IMR-90 (cell line): ENCODE measurements at regions not wholly inside any gene's neighbourhood (a gene's known extent, or its start where the extent isn't known, plus 50 kb on each side); places are given as distances from the start of the nearest gene placed in this dataset.

Experiments
- ATAC-seq: fragments of 200-7000 bp; cut with Tn5 transposase; 2 replicates; pipeline ENCODE4 v1.9.1; 2020; ENCODE audit warnings: low read depth, mild to moderate bottlenecking, moderate library complexity
- BruUV-seq: library from RNA; stranded (reverse); fragments of 400-500 nt; replicated peaks from 2 replicates; lab custom pipeline; 2021; lab: Mats Ljungman, UMichigan
- CTCF ChIA-PET: fragments of 300-600 bp; formaldehyde crosslinking; extraction: SDS; loops from one replicate; lab custom pipeline; 2021; ENCODE audit warnings: antibody characterized with exemption; lab: Yijun Ruan, JAX
- POLR2A ChIA-PET: fragments of 300-600 bp; sonication (Branson Sonifier 250); formaldehyde crosslinking; loops from one replicate; lab custom pipeline; 2022; ENCODE audit warnings: antibody characterized with exemption; ENCODE audit not compliant: unreplicated experiment; lab: Charles Lee
- DNase-seq: peaks from one replicate; pipeline ENCODE4 v3.0.0; 2013
- H2AFZ ChIP-seq: replicated peaks from 2 replicates; pipeline ENCODE3; 2013; ENCODE audit warnings: low read length, mild to moderate bottlenecking; ENCODE audit not compliant: poor library complexity
- H2AK5ac ChIP-seq: 2 replicates; pipeline ENCODE4 v1.6.1; 2013; ENCODE audit warnings: low read depth, low read length, inconsistent platforms
- H2AK9ac ChIP-seq: replicated peaks from 2 replicates; pipeline ENCODE3; 2013; ENCODE audit warnings: mild to moderate bottlenecking, low read depth, low read length, moderate library complexity; ENCODE audit not compliant: poor library complexity
- H2BK120ac ChIP-seq: 2 replicates; pipeline ENCODE4 v1.6.1; 2013; ENCODE audit warnings: low read depth, low read length, inconsistent platforms
- H2BK15ac ChIP-seq: 3 replicates; pipeline ENCODE4 v1.6.1; 2013; ENCODE audit warnings: low read depth, low read length, inconsistent platforms
- H2BK20ac ChIP-seq: 2 replicates; pipeline ENCODE4 v1.6.1; 2013; ENCODE audit warnings: low read depth, mild to moderate bottlenecking, inconsistent platforms, low read length, moderate library complexity
- H2BK5ac ChIP-seq: 2 replicates; pipeline ENCODE4 v1.6.1; 2013; ENCODE audit warnings: mild to moderate bottlenecking, low read depth, low read length, inconsistent platforms; ENCODE audit not compliant: poor library complexity, severe bottlenecking
- H3K14ac ChIP-seq: replicated peaks from 2 replicates; pipeline ENCODE4 v1.6.1; 2013; ENCODE audit warnings: low read depth, low read length, inconsistent platforms
- H3K18ac ChIP-seq: 2 replicates; pipeline ENCODE4 v1.6.1; 2013; ENCODE audit warnings: low read depth, low read length, control low read depth
- H3K23ac ChIP-seq: 2 replicates; pipeline ENCODE4 v1.6.1; 2013; ENCODE audit warnings: low read depth, low read length, inconsistent platforms
- H3K27ac ChIP-seq: 2 replicates; pipeline ENCODE4 v1.5.1; 2013; ENCODE audit warnings: mild to moderate bottlenecking, control low read depth, low read length; ENCODE audit not compliant: insufficient read depth
- H3K27me3 ChIP-seq: 2 replicates; pipeline ENCODE4 v1.6.1; 2013; ENCODE audit warnings: low read length; ENCODE audit not compliant: control insufficient read depth, insufficient read depth
- H3K36me3 ChIP-seq: 2 replicates; pipeline ENCODE4 v1.6.1; 2013; ENCODE audit warnings: low read length, mixed read lengths; ENCODE audit not compliant: control insufficient read depth, insufficient read depth
- H3K4ac ChIP-seq: 2 replicates; pipeline ENCODE4 v1.6.1; 2013; ENCODE audit warnings: low read depth, low read length, inconsistent platforms
- H3K4me1 ChIP-seq: 2 replicates; pipeline ENCODE4 v1.6.1; 2013; ENCODE audit warnings: low read length, mixed read lengths; ENCODE audit not compliant: control insufficient read depth, insufficient read depth
- H3K4me2 ChIP-seq: 2 replicates; pipeline ENCODE4 v1.6.1; 2013; ENCODE audit warnings: low read depth, mild to moderate bottlenecking, control low read depth, low read length, moderate library complexity
- H3K4me3 ChIP-seq: 2 replicates; pipeline ENCODE4 v1.5.1; 2013; ENCODE audit warnings: low read depth, mild to moderate bottlenecking, control low read depth, low read length, moderate library complexity; ENCODE audit not compliant: insufficient read depth
- H3K56ac ChIP-seq: 2 replicates; pipeline ENCODE4 v1.6.1; 2013; ENCODE audit warnings: low read length, inconsistent platforms; ENCODE audit not compliant: insufficient read depth; ENCODE audit errors: extremely low read depth
- H3K79me1 ChIP-seq, 2 experiments: 2 replicates each; pipeline ENCODE4 v1.6.1; 2013; ENCODE audit warnings: low read length in 2 of 2, inconsistent platforms in 1 of 2, low read depth in 1 of 2
- H3K9ac ChIP-seq: 2 replicates; pipeline ENCODE4 v1.6.1; 2013; ENCODE audit warnings: low read depth, low read length, control low read depth
- H3K9me1 ChIP-seq: 2 replicates; pipeline ENCODE4 v1.6.1; 2013; ENCODE audit warnings: low read length, inconsistent platforms; ENCODE audit not compliant: insufficient read depth
- H3K9me3 ChIP-seq: 2 replicates; pipeline ENCODE4 v1.6.1; 2013; ENCODE audit warnings: low read length; ENCODE audit not compliant: control insufficient read depth, insufficient read depth
- H4K20me1 ChIP-seq: 2 replicates; pipeline ENCODE4 v1.6.1; 2013; ENCODE audit warnings: low read length, inconsistent platforms; ENCODE audit not compliant: insufficient read depth
- H4K5ac ChIP-seq: 2 replicates; pipeline ENCODE4 v1.6.1; 2013; ENCODE audit warnings: mild to moderate bottlenecking, low read depth, low read length, control low read depth
- H4K8ac ChIP-seq, 2 experiments: 2 replicates each; pipeline ENCODE4 v1.6.1; 2013; ENCODE audit warnings: low read depth in 2 of 2, low read length in 2 of 2, control low read depth in 1 of 2, inconsistent platforms in 1 of 2
- H4K91ac ChIP-seq: 2 replicates; pipeline ENCODE4 v1.6.1; 2013; ENCODE audit warnings: low read depth, low read length, inconsistent platforms; ENCODE audit not compliant: insufficient read depth
- CEBPB ChIP-seq: IDR thresholded peaks from 2 replicates; pipeline ENCODE4 v1.6.1; 2012; ENCODE audit warnings: low read depth, low read length, improper control_type of control experiment
- MXI1 ChIP-seq: IDR thresholded peaks from 2 replicates; pipeline ENCODE4 v1.6.1; 2012; ENCODE audit warnings: low read depth, mild to moderate bottlenecking, low read length, moderate library complexity, borderline replicate concordance
- NFE2L2 ChIP-seq: fragments of 150-350 bp; IDR thresholded peaks from 2 replicates; pipeline ENCODE4 v1.6.1; 2016; ENCODE audit warnings: low read depth, mild to moderate bottlenecking, low read length
- RFX5 ChIP-seq: IDR thresholded peaks from 2 replicates; pipeline ENCODE4 v1.8.0; 2012; ENCODE audit warnings: low read depth, mild to moderate bottlenecking, low read length, moderate library complexity
- USF2 ChIP-seq: fragments of 150-350 bp; IDR thresholded peaks from 2 replicates; pipeline ENCODE4 v1.6.1; 2017; ENCODE audit warnings: mild to moderate bottlenecking, antibody characterized with exemption, low read length, low read depth
- WGBS, 2 experiments: methylation state at CpG; one replicate each; pipeline versions ENCODE4 v1.1.5 to v1.1.7; 2013; ENCODE audit warnings: missing lambda C conversion rate in 2 of 2; ENCODE audit not compliant: insufficient read length in 1 of 2; ENCODE audit errors: extremely low coverage in 2 of 2; 5-methylcytosine and 5-hydroxymethylcytosine counted together
- dilution Hi-C: fragments of 300-500 bp; cut with HindIII; formaldehyde crosslinking; loops from one replicate; pipeline ENCODE4 v1.14.3; 2018; ENCODE audit warnings: low sequenced_read_pairs; ENCODE audit not compliant: unreplicated experiment
- in situ Hi-C: fragments of 300-500 bp; cut with MboI; formaldehyde crosslinking; loops from 3 replicates; pipeline ENCODE4 v1.14.3; 2019; ENCODE audit warnings: low sequenced_read_pairs, inconsistent platforms, mixed read lengths
- intact Hi-C: fragments of 100-400 bp; cut with micrococcal nuclease; formaldehyde crosslinking; loops from 2 replicates; pipeline ENCODE4 v1.10.0; 2022

GRCh38 chr18:41530970-41531369 lies 424.1 kb upstream of the PIK3C3 start:
- Histone ChIP-seq H2BK120ac (no peak overlapping the region), H3K9me1 (no peaks in the 10 kb centered on the region), H3K79me1 (no peaks in the 10 kb centered on the region), H3K18ac (no peak overlapping the region), H2BK15ac (no peak overlapping the region), H3K27ac (no peak overlapping the region), H3K14ac (no peak overlapping the region), H2AK9ac (no peak overlapping the region), H3K27me3 (no peaks in the 10 kb centered on the region), H4K20me1 (no peaks in the 10 kb centered on the region), H2AFZ (no peak overlapping the region), H2BK5ac (no peak overlapping the region), H2AK5ac (no peak overlapping the region), H3K4ac (no peak overlapping the region), H4K5ac (no peak overlapping the region), H3K23ac (no peak overlapping the region), H3K56ac (no peak overlapping the region), H3K4me3 (no peak overlapping the region), H3K4me1 (no peaks in the 10 kb centered on the region), H4K91ac (no peak overlapping the region), H3K9me3 (no peaks in the 10 kb centered on the region), H4K8ac (no peak overlapping the region), H2BK20ac (no peak overlapping the region), H3K9ac (no peak overlapping the region), H3K36me3 (no peaks in the 10 kb centered on the region), H3K4me2 (no peak overlapping the region)
- ChIA-PET CTCF (no interaction called here), POLR2A (no interaction called here)
- DNase-seq: no peak
- dilution Hi-C loops (no loop called here), intact Hi-C loops (no loop called here), in situ Hi-C loops (no loop called here)
- TF ChIP-seq MXI1: no peak
- no peak for TF ChIP-seq CEBPB
- no peak for TF ChIP-seq USF2
- no peak for TF ChIP-seq NFE2L2
- TF ChIP-seq RFX5: no peak
- ATAC-seq: no peak
- BruUV-seq: no TSS peak
- WGBS, 2 experiments: no CpG with 5 or more reads among the region's 1 CpG
